Cardiac septum (tissue), 1 donor: ENCODE measurements at regions not wholly inside any gene's neighbourhood (a gene's known extent, or its start where the extent isn't known, plus 50 kb on each side); places are given as distances from the start of the nearest gene placed in this dataset.

ENCODE experiments used
- DNase-seq: peaks from one replicate; pipeline ENCODE4 v3.0.0-alpha.2; 2020; ENCODE audit warnings: low spot score
- intact Hi-C: fragments of 100-400 bp; cut with DNase I; formaldehyde crosslinking; loops from one replicate; pipeline ENCODE4 v1.14.0; 2022
- donor health status: DM: no; HTN: no; CAD: no.

DNA sequence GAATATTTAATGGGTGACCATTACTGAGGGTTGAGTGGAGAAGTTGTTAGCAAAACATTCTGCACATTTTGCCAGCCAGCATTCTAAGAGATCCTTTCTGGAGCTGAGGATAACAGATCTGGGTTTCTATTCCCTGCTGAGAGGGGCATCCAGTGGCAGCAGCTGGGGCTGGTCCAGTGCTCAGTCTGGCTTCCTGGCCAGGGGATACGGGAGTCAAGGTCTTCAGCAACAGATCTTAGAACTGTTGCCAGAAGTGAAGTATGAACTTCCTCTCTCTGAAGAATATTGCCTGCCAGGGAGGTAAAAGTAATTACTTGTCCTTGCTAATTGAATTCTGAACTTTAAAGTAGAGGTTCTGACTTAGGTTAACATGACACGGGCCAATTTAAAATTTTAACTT, 568.4 kb downstream of the REEP3 start:
- intact Hi-C loops = no loop called here
- DNase-seq = no peak

- intact Hi-C loops = no loop called here
Observed at GRCh38 chr10:64090865-64091264, 569.7 kb downstream of the REEP3 start.

DNA sequence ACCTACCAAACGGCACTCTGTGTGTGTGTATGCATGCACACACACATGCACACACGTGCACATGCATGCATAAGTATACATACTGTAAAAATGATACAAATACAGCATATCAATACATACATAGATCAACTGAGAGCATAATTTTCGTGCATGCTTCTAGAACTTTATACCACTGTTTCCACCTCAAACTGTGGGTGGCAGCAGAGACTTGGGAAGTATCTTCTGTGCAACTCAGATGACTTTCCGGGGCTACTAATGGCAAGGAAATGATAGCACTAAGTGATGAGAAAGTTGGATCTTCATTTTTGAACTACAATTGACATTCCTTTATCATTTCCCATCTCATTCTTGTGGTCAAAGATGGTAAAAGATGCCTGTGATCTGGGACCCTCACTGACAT, 570.7 kb downstream of the REEP3 start:
- intact Hi-C loops = no loop called here
- DNase-seq = no peak

More at GRCh38 chr10:64090865-64091264, 569.7 kb downstream of the REEP3 start:
- DNase-seq = no peak

- intact Hi-C loops = no loop called here
- DNase-seq = no peak
Observed at GRCh38 chr10:64093304-64093703, 572.1 kb downstream of the REEP3 start.

DNA sequence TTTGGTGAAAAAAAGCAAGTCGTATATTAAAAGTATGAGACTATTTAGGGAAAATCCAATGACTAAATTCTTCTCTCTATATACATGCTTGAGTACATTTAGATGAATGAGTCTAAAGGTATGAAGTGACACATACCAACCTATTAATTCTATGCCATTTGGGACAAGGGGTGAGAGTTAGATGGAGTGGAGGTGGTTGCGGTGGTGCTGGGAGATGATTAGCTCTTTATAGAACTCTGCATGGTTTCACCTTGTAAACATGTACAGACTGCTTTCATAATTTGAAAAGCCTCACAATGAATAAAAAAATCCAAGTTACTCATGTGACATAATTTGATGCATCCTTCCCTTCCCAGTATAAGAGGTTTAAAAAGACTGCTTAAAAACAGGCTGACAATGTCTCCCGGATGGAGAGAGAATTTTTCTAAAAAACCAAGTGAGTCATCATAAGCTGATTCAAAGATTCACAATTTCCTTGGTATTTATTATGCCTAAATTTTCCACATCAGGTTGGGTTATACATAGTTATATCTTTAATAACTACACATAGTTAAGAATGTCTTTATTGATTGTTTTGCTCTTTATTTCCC, 572.8 kb downstream of the REEP3 start:
- DNase-seq = no peak
- intact Hi-C loops = no loop called here

DNA sequence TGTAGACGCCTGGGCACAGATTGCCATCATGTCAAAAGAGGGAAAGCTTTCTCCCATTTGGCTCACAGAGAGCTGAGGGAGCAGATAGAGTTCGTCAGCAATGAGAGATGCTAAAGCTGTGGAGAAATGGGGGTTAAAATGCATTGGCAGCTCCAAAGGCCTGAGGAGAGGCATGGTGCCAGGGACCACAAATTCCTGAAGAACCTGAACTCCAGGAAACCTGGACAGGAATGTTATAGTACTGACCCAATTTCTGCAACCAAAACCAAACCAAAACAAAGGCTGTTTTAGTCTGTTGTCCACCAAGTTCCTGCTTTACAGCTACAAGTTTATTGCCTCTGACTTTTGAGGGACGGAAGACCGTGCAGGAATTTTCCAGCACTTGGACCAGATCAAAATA, 575.7 kb downstream of the REEP3 start:
- DNase-seq = no peak
- intact Hi-C loops = no loop called here

- no peak for DNase-seq
- intact Hi-C loops = no loop called here
Observed at GRCh38 chr10:64097391-64098122, 576.4 kb downstream of the REEP3 start.

GRCh38 chr10:64098994-64099393, 577.8 kb downstream of the REEP3 start:
- intact Hi-C loops = no loop called here
- DNase-seq = no peak

DNA sequence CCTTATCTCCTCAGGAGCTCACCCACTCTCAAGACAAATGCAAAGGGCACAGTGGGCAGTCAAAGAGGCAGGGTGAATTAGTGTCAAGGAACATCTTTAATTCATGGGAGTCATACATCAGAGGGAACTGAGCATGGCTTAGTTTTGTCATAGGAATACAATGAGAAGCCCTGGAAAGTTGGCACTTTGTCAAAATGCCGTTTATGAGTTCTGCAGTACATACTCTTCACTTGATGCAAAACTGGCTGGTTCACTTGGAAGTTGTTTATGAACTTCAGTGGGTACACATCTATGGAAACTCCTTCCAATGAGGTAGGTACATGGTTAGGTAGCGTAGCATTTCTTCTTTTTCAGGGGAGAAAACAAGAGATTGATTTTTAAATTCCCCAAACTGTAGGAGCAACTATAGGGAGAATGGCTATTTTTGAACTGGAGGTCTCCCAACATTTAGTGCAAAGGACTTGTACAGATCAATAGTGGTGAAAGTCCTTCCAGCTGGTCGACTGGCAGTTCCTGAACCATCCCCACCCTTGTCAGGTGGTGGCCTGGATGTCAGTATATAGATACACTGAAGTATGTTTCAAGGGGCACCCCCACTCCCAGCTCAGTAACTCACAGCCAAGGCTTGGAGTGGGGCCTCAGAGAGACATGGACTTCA, 580.5 kb downstream of the REEP3 start:
- intact Hi-C loops = no loop called here
- no peak for DNase-seq

DNA sequence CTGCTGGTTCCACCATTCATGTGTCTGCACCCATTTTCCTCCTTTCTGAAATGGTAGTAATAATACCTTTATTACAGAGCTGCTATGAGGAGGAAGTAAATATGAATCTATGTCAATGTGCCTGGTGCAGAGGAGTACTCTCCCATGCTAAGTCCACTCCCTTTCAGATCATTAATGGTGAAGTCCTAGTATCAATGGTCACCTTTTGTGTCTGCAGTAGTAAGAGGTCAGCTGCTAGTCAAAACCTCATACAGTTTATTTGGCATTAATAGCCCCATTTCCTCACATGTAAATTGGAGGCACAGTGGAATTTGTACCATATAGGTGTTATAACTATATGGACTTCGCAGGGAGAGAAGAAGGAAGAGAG, 581.0 kb downstream of the REEP3 start:
- DNase-seq = no peak
- intact Hi-C loops = no loop called here

- intact Hi-C loops = no loop called here
- DNase-seq = no peak
Observed at GRCh38 chr10:64102916-64103315, 581.7 kb downstream of the REEP3 start.

GRCh38 chr10:64103750-64104470, 582.7 kb downstream of the REEP3 start:
- intact Hi-C loops = no loop called here
- DNase-seq = no peak

DNA sequence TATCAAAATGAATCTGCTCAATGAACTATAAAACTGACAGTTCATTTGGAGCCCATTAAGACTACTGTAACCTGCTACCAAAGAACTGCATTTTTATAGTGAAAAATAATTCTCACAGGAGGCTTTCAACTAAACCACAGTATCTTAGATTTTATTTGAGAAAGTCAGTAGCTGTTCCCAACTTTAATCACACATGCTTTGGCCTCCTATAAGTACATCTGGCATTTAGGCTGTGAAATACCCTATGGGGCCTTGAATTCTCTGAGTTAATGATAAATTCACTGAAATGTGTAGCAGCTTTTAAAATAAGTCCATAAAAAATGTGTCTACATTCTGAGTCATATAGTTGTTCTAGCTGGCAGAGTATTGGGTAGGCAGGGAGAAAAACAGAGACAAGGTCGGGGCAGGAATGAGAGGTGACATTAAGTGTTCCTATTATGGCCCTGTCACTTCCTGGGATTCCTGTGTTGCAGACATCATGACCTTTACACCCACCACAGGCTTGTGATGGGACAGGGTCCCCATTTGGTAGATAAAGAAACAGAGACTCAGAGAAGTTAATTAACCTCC, 588.8 kb downstream of the REEP3 start:
- no peak for DNase-seq
- intact Hi-C loops = no loop called here

DNA sequence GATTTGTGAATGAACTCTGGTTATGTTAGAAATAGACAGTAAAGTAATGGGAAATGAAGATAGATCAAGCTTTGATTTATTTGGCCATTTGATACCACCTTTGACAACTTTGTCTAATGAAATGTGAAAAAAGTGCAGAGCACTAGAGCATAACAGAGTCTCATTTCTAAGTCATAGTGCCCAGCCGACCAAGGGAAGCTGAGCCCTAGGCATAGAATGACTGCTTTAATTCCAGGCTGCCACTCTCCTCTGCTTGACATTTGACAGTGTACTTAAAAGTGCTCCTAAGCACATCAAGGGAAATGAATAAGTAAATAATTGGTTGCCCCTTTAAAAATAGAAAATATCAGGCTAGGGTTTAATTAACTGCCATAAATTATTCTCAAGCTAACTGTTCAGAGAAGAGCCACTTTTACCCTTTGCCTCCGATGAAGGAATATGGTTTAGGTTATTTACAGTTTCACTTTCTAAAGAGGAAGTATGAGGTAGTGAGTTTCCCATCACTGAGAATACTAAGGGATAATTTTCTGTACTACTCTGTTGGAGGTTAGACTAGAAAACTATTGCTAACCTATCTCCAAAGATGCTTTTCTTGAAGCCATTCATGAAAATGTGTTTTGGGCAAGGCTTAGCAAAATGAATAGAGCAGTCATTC, 591.6 kb downstream of the REEP3 start:
- no peak for DNase-seq
- intact Hi-C loops = no loop called here

GRCh38 chr10:64113375-64113774, 592.2 kb downstream of the REEP3 start:
- intact Hi-C loops = no loop called here
- DNase-seq = no peak

DNA sequence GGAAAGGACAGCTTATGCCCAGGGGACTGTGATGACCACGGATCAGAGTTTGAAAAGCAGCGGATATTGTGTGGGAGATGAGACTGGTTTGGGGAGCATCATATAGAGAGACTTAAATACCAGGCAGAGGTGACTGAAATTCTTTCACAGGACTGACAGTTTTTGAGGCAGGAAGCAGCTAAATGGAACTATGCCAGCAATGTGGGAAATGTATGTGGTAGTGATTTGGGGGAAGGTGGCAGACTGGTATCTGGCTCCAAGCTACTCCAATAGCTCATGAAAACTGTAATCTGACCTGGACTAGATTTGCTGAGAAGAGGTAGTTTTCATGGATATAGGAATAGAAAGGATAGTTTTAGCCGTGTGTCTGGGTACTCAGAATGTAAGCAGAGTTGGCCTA, 592.6 kb downstream of the REEP3 start:
- intact Hi-C loops = no loop called here
- DNase-seq = no peak

GRCh38 chr10:64115471-64115870, 594.3 kb downstream of the REEP3 start:
- DNase-seq = no peak
- intact Hi-C loops = no loop called here

GRCh38 chr10:64115908-64116643, 594.9 kb downstream of the REEP3 start:
- DNase-seq = no peak
- intact Hi-C loops = no loop called here

- DNase-seq = no peak
- intact Hi-C loops = no loop called here
Observed at GRCh38 chr10:64116707-64117106, 595.5 kb downstream of the REEP3 start.
